ENCODE measurements at regions not wholly inside any gene's neighbourhood (a gene's known extent, or its start where the extent isn't known, plus 50 kb on each side); places are given as distances from the start of the nearest gene placed in this dataset.

- Histone ChIP-seq H3K4me3 (ENCODE audit: low read depth, low read length) (no peak overlapping the region), H3K36me3 (ENCODE audit: control insufficient read depth, insufficient read depth, low read length) (no peaks in the 10 kb centered on the region), H3K27me3 (ENCODE audit: control insufficient read depth, insufficient read depth, low read length) (no peaks in the 10 kb centered on the region)
- DNase-seq (ENCODE audit: low read depth) (no peak), FAIRE-seq (no peak)
- no peak for TF ChIP-seq CTCF (IDR thresholded peaks at IDR 0.05; ENCODE audit: insufficient read depth, low read length, severe bottlenecking)
Measured at GRCh38 chr6:98463038-98464000, 371.1 kb upstream of the POU3F2 start.

- Histone ChIP-seq H3K36me3 (ENCODE audit: control insufficient read depth, insufficient read depth, low read length) (no peaks in the 10 kb centered on the region), H3K4me3 (ENCODE audit: low read depth, low read length) (no peak overlapping the region), H3K27me3 (ENCODE audit: control insufficient read depth, insufficient read depth, low read length) (no peaks in the 10 kb centered on the region)
- no peak for TF ChIP-seq CTCF (IDR thresholded peaks at IDR 0.05; ENCODE audit: insufficient read depth, low read length, severe bottlenecking)
- FAIRE-seq (no peak), DNase-seq (ENCODE audit: low read depth) (no peak)
Measured at GRCh38 chr6:98467091-98467490, 367.3 kb upstream of the POU3F2 start.

GRCh38 chr6:98467902-98468301 lies 366.5 kb upstream of the POU3F2 start:
- FAIRE-seq (no peak), DNase-seq (ENCODE audit: low read depth) (no peak)
- TF ChIP-seq CTCF (IDR thresholded peaks at IDR 0.05; ENCODE audit: insufficient read depth, low read length, severe bottlenecking), result no peak

GRCh38 chr6:98469141-98469540 lies 365.2 kb upstream of the POU3F2 start:
- H3K36me3 ChIP-seq (ENCODE audit: control insufficient read depth, insufficient read depth, low read length), result no peaks in the 10 kb centered on the region
- no peak for FAIRE-seq

More at GRCh38 chr6:98467902-98468301, 366.5 kb upstream of the POU3F2 start:
- Histone ChIP-seq H3K36me3 (ENCODE audit: control insufficient read depth, insufficient read depth, low read length) (no peaks in the 10 kb centered on the region), H3K4me3 (ENCODE audit: low read depth, low read length) (no peak overlapping the region), H3K27me3 (ENCODE audit: control insufficient read depth, insufficient read depth, low read length) (no peaks in the 10 kb centered on the region)

GRCh38 chr6:98470821-98471220 lies 363.6 kb upstream of the POU3F2 start:
- TF ChIP-seq CTCF (IDR thresholded peaks at IDR 0.05; ENCODE audit: insufficient read depth, low read length, severe bottlenecking), result no peak
- FAIRE-seq (no peak), DNase-seq (ENCODE audit: low read depth) (no peak)
- Histone ChIP-seq H3K36me3 (ENCODE audit: control insufficient read depth, insufficient read depth, low read length) (no peaks in the 10 kb centered on the region), H3K27me3 (ENCODE audit: control insufficient read depth, insufficient read depth, low read length) (no peaks in the 10 kb centered on the region), H3K4me3 (ENCODE audit: low read depth, low read length) (no peak overlapping the region)

More at GRCh38 chr6:98469141-98469540, 365.2 kb upstream of the POU3F2 start:
- H3K4me3 ChIP-seq (ENCODE audit: low read depth, low read length), result no peak overlapping the region
- no peaks in the 10 kb centered on the region for H3K27me3 ChIP-seq (ENCODE audit: control insufficient read depth, insufficient read depth, low read length)
- TF ChIP-seq CTCF (IDR thresholded peaks at IDR 0.05; ENCODE audit: insufficient read depth, low read length, severe bottlenecking), result no peak
- DNase-seq (ENCODE audit: low read depth), result no peak

All from bronchial epithelial cell (primary cell).